Amniotic stem cell (primary cell): ENCODE measurements at regions not wholly inside any gene's neighbourhood (a gene's known extent, or its start where the extent isn't known, plus 50 kb on each side); places are given as distances from the start of the nearest gene placed in this dataset.
A peak's percentile ranks its signal among the peaks of the same experiment; 100 is the strongest.
"Not testable (repeated sequence)": the region's sequence is repeated elsewhere in the genome, so short reads cannot be mapped to it uniquely, and the experiment has no call there.

Source experiments
- DNase-seq: peaks from one replicate; lab custom pipeline; 2025; lab: John Stamatoyannopoulos, UW

GRCh38 chr17:27095821-27096220 is 198.1 kb upstream of the WSB1 start:
- DNase-seq: not testable (repeated sequence)

GRCh38 chr17:27099266-27099665 is 194.6 kb upstream of the WSB1 start:
- not testable (repeated sequence) for DNase-seq

- DNase-seq: not testable (repeated sequence)
Observed at GRCh38 chr17:27104605-27105221, 189.2 kb upstream of the WSB1 start.

GRCh38 chr17:27105636-27106035 is 188.3 kb upstream of the WSB1 start:
- no peak for DNase-seq

- DNase-seq: no peak
Observed at GRCh38 chr17:27106347-27106981, 187.4 kb upstream of the WSB1 start.

GRCh38 chr17:27106982-27107360 is 186.9 kb upstream of the WSB1 start:
- no peak for DNase-seq

- not testable (repeated sequence) for DNase-seq
Observed at GRCh38 chr17:27107386-27108328, 186.3 kb upstream of the WSB1 start.

- DNase-seq: no peak
Observed at GRCh38 chr17:27109346-27109745, 184.6 kb upstream of the WSB1 start.

GRCh38 chr17:27153005-27153404 is 140.9 kb upstream of the WSB1 start:
- no peak for DNase-seq

GRCh38 chr17:27155866-27156265 is 138.0 kb upstream of the WSB1 start:
- DNase-seq: no peak

- DNase-seq: no peak
Observed at GRCh38 chr17:27157297-27157696, 136.6 kb upstream of the WSB1 start.

- no peak for DNase-seq
Observed at GRCh38 chr17:27157898-27158297, 136.0 kb upstream of the WSB1 start.

GRCh38 chr17:27158382-27158781 is 135.5 kb upstream of the WSB1 start:
- no peak for DNase-seq

- DNase-seq: no peak
Observed at GRCh38 chr17:27180322-27180721, 113.6 kb upstream of the WSB1 start.

- DNase-seq: not testable (repeated sequence)
Observed at GRCh38 chr17:27181379-27181925, 112.5 kb upstream of the WSB1 start.

- no peak for DNase-seq
Observed at GRCh38 chr17:27181935-27182334, 112.0 kb upstream of the WSB1 start.

- not testable (repeated sequence) for DNase-seq
Observed at GRCh38 chr17:27197505-27197904, 96.4 kb upstream of the WSB1 start.

- DNase-seq: no peak
Observed at GRCh38 chr17:27199948-27200347, 94.0 kb upstream of the WSB1 start.

GRCh38 chr17:27200476-27200875 is 93.4 kb upstream of the WSB1 start:
- no peak for DNase-seq

- DNase-seq: no peak
Observed at GRCh38 chr17:27203241-27203640, 90.7 kb upstream of the WSB1 start.

- DNase-seq: no peak
Observed at GRCh38 chr17:27206447-27206846, 87.5 kb upstream of the WSB1 start.

GRCh38 chr17:27207073-27207513 is 86.8 kb upstream of the WSB1 start:
- peak; percentile 32 for DNase-seq
